HEK293 (cell line): ENCODE measurements at regions not wholly inside any gene's neighbourhood (a gene's known extent, or its start where the extent isn't known, plus 50 kb on each side); places are given as distances from the start of the nearest gene placed in this dataset.

Experiments
- CTCF ChIP-seq: fragments of 450-650 bp; formaldehyde crosslinking; IDR thresholded peaks from 2 replicates; pipeline ENCODE4 v1.5.1; 2016; ENCODE audit warnings: missing biosample characterization, missing genetic modification characterization
- ZBTB20 ChIP-seq: fragments of 450-650 bp; formaldehyde crosslinking; IDR thresholded peaks from 2 replicates; pipeline ENCODE4 v1.5.1; 2016; ENCODE audit warnings: missing biosample characterization, missing genetic modification characterization
- ZNF175 ChIP-seq: fragments of 450-650 bp; formaldehyde crosslinking; IDR thresholded peaks from 2 replicates; pipeline ENCODE4 v1.5.1; 2016; ENCODE audit warnings: missing biosample characterization, missing genetic modification characterization
- ZNF488 ChIP-seq: fragments of 450-650 bp; formaldehyde crosslinking; IDR thresholded peaks from 2 replicates; pipeline ENCODE4 v1.5.1; 2016; ENCODE audit warnings: missing biosample characterization, missing genetic modification characterization
- ZNF777 ChIP-seq: fragments of 450-650 bp; formaldehyde crosslinking; IDR thresholded peaks from 2 replicates; pipeline ENCODE4 v1.5.1; 2017; ENCODE audit warnings: missing biosample characterization, missing genetic modification characterization, borderline replicate concordance
- TF ChIP-seq, protein P1 (sequence below): fragments of 450-650 bp; formaldehyde crosslinking; IDR thresholded peaks from 2 replicates; pipeline ENCODE4 v1.5.1; 2016; ENCODE audit warnings: missing biosample characterization, missing genetic modification characterization

DNA sequence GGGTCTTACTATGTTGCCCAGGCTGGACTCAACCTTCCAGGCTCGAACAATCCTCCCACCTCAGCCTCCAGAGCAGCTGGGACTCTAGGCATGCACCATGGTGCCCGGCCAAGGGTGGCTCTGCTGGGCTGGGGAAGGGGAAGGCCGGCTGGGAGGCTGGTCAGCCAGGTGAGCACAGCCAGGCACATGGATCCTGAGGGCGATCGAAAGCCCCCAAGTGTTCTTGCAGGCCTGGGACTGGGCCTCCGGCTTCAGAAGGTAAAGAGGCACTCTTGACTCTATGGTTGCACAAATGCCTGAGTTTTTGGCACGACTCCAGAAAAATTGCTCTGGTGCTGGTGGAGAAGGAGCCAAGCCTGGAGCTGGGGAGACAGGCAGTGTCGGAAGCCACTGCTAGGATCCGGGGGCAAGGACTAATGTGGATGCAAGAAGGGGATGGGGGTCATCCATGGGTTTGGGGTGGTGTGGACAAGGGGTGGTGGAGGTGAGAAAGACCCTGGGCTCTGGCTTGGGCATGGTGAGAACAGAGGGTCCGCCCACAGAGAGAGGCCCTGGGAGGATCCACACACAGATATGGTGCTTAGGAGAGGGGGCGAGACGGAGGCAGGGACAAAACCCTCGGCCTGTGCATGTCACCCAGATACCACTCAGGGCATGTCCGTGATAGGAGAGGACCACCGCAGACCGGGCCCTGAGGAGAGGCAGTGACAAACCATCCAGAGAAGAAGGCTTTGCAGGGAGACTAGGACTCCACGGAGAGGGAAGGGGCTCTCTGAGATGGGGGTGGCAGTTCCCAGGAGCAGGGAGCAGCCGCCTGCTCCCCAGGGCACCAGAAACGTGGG, 51.1 kb upstream of the COL5A1 start:
- TF ChIP-seq CTCF (tag by site-specific recombination) (no peak), ZNF488 (no peak), ZBTB20 (tag by site-specific recombination) (no peak), ZNF175 (no peak), ZNF777 (tag by site-specific recombination) (no peak)
- TF ChIP-seq, protein P1, sequence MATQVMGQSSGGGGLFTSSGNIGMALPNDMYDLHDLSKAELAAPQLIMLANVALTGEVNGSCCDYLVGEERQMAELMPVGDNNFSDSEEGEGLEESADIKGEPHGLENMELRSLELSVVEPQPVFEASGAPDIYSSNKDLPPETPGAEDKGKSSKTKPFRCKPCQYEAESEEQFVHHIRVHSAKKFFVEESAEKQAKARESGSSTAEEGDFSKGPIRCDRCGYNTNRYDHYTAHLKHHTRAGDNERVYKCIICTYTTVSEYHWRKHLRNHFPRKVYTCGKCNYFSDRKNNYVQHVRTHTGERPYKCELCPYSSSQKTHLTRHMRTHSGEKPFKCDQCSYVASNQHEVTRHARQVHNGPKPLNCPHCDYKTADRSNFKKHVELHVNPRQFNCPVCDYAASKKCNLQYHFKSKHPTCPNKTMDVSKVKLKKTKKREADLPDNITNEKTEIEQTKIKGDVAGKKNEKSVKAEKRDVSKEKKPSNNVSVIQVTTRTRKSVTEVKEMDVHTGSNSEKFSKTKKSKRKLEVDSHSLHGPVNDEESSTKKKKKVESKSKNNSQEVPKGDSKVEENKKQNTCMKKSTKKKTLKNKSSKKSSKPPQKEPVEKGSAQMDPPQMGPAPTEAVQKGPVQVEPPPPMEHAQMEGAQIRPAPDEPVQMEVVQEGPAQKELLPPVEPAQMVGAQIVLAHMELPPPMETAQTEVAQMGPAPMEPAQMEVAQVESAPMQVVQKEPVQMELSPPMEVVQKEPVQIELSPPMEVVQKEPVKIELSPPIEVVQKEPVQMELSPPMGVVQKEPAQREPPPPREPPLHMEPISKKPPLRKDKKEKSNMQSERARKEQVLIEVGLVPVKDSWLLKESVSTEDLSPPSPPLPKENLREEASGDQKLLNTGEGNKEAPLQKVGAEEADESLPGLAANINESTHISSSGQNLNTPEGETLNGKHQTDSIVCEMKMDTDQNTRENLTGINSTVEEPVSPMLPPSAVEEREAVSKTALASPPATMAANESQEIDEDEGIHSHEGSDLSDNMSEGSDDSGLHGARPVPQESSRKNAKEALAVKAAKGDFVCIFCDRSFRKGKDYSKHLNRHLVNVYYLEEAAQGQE: no peak
